Activated CD8-positive, alpha-beta memory T cell treated with anti-CD3 and anti-CD28 coated beads for 48 hours (primary cell): ENCODE measurements at regions not wholly inside any gene's neighbourhood (a gene's known extent, or its start where the extent isn't known, plus 50 kb on each side); places are given as distances from the start of the nearest gene placed in this dataset.
"Not testable (repeated sequence)": the region's sequence is repeated elsewhere in the genome, so short reads cannot be mapped to it uniquely, and the experiment has no call there.

Experiments
- DNase-seq, 3 experiments: peaks; one replicate each; pipeline ENCODE4 v3.0.0-alpha.2; 2020; ENCODE audit warnings: low read depth in 2 of 3, low spot score in 2 of 3

GRCh38 chr7:149992366-149992765 is 118.6 kb downstream of the ATP6V0E2 start:
- DNase-seq, result not testable (repeated sequence)

- not testable (repeated sequence) for DNase-seq
These were observed 121.7 kb downstream of the ATP6V0E2 start for GRCh38 chr7:149995369-149996026.

GRCh38 chr7:150000780-150001599 is 127.2 kb downstream of the ATP6V0E2 start:
- not testable (repeated sequence) for DNase-seq

GRCh38 chr7:150003304-150003810 is 129.6 kb downstream of the ATP6V0E2 start:
- no peak for DNase-seq

GRCh38 chr7:150003973-150004372 is 130.2 kb downstream of the ATP6V0E2 start:
- not testable (repeated sequence) for DNase-seq

- DNase-seq, result not testable (repeated sequence)
These were observed 131.1 kb downstream of the ATP6V0E2 start for GRCh38 chr7:150004843-150005242.

GRCh38 chr7:150009620-150010303 is 136.0 kb downstream of the ATP6V0E2 start:
- DNase-seq, result not testable (repeated sequence)

GRCh38 chr7:150016651-150017189 is 143.0 kb downstream of the ATP6V0E2 start:
- not testable (repeated sequence) for DNase-seq

GRCh38 chr7:150020210-150020609 is 146.4 kb downstream of the ATP6V0E2 start:
- not testable (repeated sequence) for DNase-seq

GRCh38 chr7:150024550-150025490 is 151.1 kb downstream of the ATP6V0E2 start:
- DNase-seq, result not testable (repeated sequence)

- not testable (repeated sequence) for DNase-seq
These were observed 152.0 kb downstream of the ATP6V0E2 start for GRCh38 chr7:150025802-150026201.

- not testable (repeated sequence) for DNase-seq
These were observed 154.7 kb downstream of the ATP6V0E2 start for GRCh38 chr7:150028344-150029012.

- not testable (repeated sequence) for DNase-seq
These were observed 155.2 kb downstream of the ATP6V0E2 start for GRCh38 chr7:150029013-150029389.

GRCh38 chr7:150031733-150032132 is 158.0 kb downstream of the ATP6V0E2 start:
- not testable (repeated sequence) for DNase-seq

GRCh38 chr7:150033711-150034110 is 159.9 kb downstream of the ATP6V0E2 start:
- not testable (repeated sequence) for DNase-seq

GRCh38 chr7:150035769-150036168 is 162.0 kb downstream of the ATP6V0E2 start:
- DNase-seq, result not testable (repeated sequence)

- not testable (repeated sequence) for DNase-seq
These were observed 165.3 kb downstream of the ATP6V0E2 start for GRCh38 chr7:150039061-150039460.

- not testable (repeated sequence) for DNase-seq
These were observed 168.5 kb downstream of the ATP6V0E2 start for GRCh38 chr7:150042281-150042680.

GRCh38 chr7:150044771-150045170 is 171.0 kb downstream of the ATP6V0E2 start:
- DNase-seq, result not testable (repeated sequence)
